GM10248 (cell line): ENCODE measurements at regions not wholly inside any gene's neighbourhood (a gene's known extent, or its start where the extent isn't known, plus 50 kb on each side); places are given as distances from the start of the nearest gene placed in this dataset.

Experiments
- CTCF ChIA-PET: fragments of 300-600 bp; sonication (Branson Sonifier 250); formaldehyde crosslinking; extraction: SDS; loops from one replicate; lab custom pipeline; 2021; ENCODE audit warnings: antibody characterized with exemption; lab: Yijun Ruan, JAX
- POLR2A ChIA-PET: fragments of 350-650 bp; sonication (Branson Sonifier 250); formaldehyde crosslinking; extraction: SDS; loops from one replicate; lab custom pipeline; 2020; ENCODE audit warnings: antibody characterized with exemption; lab: Yijun Ruan, JAX
- DNase-seq: peaks from one replicate; pipeline ENCODE4 v3.0.0; 2012; ENCODE audit errors: extremely low spot score
- TF ChIP-seq, protein P1 (sequence below): IDR thresholded peaks from 2 replicates; pipeline ENCODE4 v1.5.1; 2012; ENCODE audit warnings: mild to moderate bottlenecking, low read depth; ENCODE audit errors: extremely low read depth, missing control alignments, control extremely low read depth

- POLR2A ChIA-PET = no interaction called here
- CTCF ChIA-PET = interaction anchor here (1.2 kb wide), 1 partner anchor 10 kb away, joined by 3 read pairs; no protein-coding TSS in a partner anchor
- no peak for DNase-seq
- TF ChIP-seq, protein P1, sequence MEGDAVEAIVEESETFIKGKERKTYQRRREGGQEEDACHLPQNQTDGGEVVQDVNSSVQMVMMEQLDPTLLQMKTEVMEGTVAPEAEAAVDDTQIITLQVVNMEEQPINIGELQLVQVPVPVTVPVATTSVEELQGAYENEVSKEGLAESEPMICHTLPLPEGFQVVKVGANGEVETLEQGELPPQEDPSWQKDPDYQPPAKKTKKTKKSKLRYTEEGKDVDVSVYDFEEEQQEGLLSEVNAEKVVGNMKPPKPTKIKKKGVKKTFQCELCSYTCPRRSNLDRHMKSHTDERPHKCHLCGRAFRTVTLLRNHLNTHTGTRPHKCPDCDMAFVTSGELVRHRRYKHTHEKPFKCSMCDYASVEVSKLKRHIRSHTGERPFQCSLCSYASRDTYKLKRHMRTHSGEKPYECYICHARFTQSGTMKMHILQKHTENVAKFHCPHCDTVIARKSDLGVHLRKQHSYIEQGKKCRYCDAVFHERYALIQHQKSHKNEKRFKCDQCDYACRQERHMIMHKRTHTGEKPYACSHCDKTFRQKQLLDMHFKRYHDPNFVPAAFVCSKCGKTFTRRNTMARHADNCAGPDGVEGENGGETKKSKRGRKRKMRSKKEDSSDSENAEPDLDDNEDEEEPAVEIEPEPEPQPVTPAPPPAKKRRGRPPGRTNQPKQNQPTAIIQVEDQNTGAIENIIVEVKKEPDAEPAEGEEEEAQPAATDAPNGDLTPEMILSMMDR = no peak
Measured at GRCh38 chr2:226270285-226271058, 529.1 kb downstream of the IRS1 start.

DNA sequence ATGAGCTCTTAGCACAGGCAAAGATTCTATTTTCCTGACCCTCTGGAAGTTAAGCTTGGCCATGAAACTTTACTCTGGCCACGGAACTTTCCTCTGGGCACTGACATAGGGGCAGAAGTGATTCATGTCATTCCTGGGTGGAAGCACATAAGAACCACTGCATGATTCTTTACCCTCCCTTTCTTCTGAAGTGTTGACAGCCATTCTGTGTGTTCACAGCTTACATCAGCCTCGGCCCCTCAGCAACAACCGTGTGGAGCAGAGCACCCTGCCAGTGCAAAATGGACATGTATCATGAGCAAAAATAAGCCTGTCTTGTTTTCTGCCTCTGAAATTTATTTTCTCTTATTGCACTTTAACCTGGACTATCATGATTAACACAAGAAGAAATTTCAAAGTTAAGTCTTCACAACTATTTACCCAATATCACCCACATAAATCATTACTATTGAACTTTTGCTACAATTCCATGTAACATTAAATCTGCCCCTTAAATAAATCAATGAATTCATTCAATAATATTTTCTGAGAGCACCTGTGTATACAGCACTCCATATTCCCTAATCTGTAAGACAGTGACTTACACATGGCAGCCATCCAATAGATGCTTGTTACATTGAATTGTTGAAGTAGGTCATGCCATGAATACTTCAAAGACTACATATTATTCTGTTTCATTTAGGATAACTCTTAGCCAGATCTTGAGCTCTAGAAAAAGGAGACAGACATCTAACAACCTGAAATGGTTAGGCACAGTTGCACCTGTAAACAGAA, 531.9 kb downstream of the IRS1 start:
- CTCF ChIA-PET = interaction anchor here (1.4 kb wide), 1 partner anchor 8 kb away, joined by 3 read pairs; no protein-coding TSS in a partner anchor
- POLR2A ChIA-PET = no interaction called here

GRCh38 chr2:226256709-226257376, 542.8 kb downstream of the IRS1 start:
- POLR2A ChIA-PET = no interaction called here
- CTCF ChIA-PET = interaction anchor here (0.6 to 1.5 kb wide), 2 partner anchors 11 to 41 kb away, joined by 3 to 5 read pairs; no protein-coding TSS in a partner anchor
- TF ChIP-seq, protein P1 = no peak
- DNase-seq = no peak

More for the DNA sequence above, 531.9 kb downstream of the IRS1 start:
- TF ChIP-seq, protein P1 = no peak
- DNase-seq = no peak

- TF ChIP-seq, protein P1 = no peak
- CTCF ChIA-PET = interaction anchor here (0.6 kb wide), 1 partner anchor 10 kb away, joined by 3 read pairs; no protein-coding TSS in a partner anchor
- DNase-seq = no peak
- POLR2A ChIA-PET = no interaction called here
Measured at GRCh38 chr2:226256237-226256636, 543.4 kb downstream of the IRS1 start.

DNA sequence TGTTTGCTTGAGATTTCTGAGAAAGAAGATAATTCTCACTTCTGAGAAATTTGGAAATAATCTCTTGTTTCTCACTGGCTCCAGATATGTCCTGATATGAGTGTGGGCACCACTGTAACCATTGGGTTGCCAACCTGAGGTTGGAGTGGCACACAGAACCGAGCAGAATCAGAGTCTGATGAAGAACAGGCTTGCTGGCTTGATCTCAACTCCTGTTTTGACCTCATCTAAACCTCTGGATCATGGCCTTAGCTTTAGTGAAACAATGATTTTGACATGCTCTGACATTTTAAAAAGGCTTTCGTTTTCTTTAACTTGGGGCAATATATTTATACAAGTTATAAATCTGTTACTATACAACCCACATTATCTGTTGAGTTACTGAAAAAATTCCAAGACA, 548.0 kb downstream of the IRS1 start:
- TF ChIP-seq, protein P1 = no peak
- no peak for DNase-seq
- ChIA-PET POLR2A (no interaction called here), CTCF (no interaction called here)
